Hepatocyte (in vitro differentiated cells): ENCODE measurements at regions not wholly inside any gene's neighbourhood (a gene's known extent, or its start where the extent isn't known, plus 50 kb on each side); places are given as distances from the start of the nearest gene placed in this dataset.
A peak's percentile ranks its signal among the peaks of the same experiment; 100 is the strongest.

Experiments
- DNase-seq: peaks from one replicate; pipeline ENCODE4 v3.0.0-alpha.2; 2016; ENCODE audit warnings: low spot score
- H2AFZ ChIP-seq: fragments of 200-600 bp; sonication (generic); 2 replicates; pipeline ENCODE4 v1.6.0; 2016; ENCODE audit warnings: antibody characterized with exemption, mild to moderate bottlenecking
- H3K27ac ChIP-seq: fragments of 200-600 bp; sonication (generic); 2 replicates; pipeline ENCODE4 v1.5.1; 2016; ENCODE audit warnings: mild to moderate bottlenecking
- H3K27me3 ChIP-seq: fragments of 200-600 bp; sonication (generic); 2 replicates; pipeline ENCODE4 v1.6.1; 2016
- H3K36me3 ChIP-seq: fragments of 200-600 bp; sonication (generic); replicated peaks from 2 replicates; pipeline ENCODE4 v1.5.1; 2016; ENCODE audit warnings: low read depth; ENCODE audit not compliant: insufficient read depth
- H3K4me1 ChIP-seq: fragments of 200-600 bp; sonication (generic); 2 replicates; pipeline ENCODE4 v1.5.1; 2016; ENCODE audit warnings: mild to moderate bottlenecking, moderate library complexity; ENCODE audit not compliant: insufficient read depth
- H3K4me2 ChIP-seq: fragments of 200-600 bp; sonication (generic); 2 replicates; pipeline ENCODE4 v1.6.0; 2016
- H3K4me3 ChIP-seq: fragments of 200-600 bp; sonication (generic); 2 replicates; pipeline ENCODE4 v1.5.1; 2016; ENCODE audit warnings: mild to moderate bottlenecking
- H3K79me2 ChIP-seq: fragments of 200-600 bp; sonication (generic); 2 replicates; pipeline ENCODE4 v1.6.0; 2017; ENCODE audit warnings: mild to moderate bottlenecking
- H3K9me2 ChIP-seq: fragments of 200-600 bp; sonication (generic); replicated peaks from 2 replicates; pipeline ENCODE4 v1.6.0; 2017; ENCODE audit warnings: mild to moderate bottlenecking; ENCODE audit not compliant: insufficient read depth
- H3K9me3 ChIP-seq: fragments of 200-600 bp; sonication (generic); 2 replicates; pipeline ENCODE4 v1.5.1; 2016; ENCODE audit warnings: low read depth, mild to moderate bottlenecking
- H4K20me1 ChIP-seq: fragments of 200-600 bp; sonication (generic); 2 replicates; pipeline ENCODE4 v1.6.0; 2016; ENCODE audit warnings: mild to moderate bottlenecking; ENCODE audit not compliant: insufficient read depth, poor library complexity, severe bottlenecking
- EZH2 ChIP-seq: fragments of 200-600 bp; sonication (generic); IDR thresholded peaks from 2 replicates; pipeline ENCODE4 v1.6.1; 2016; ENCODE audit warnings: antibody characterized with exemption, mild to moderate bottlenecking, borderline replicate concordance
- EZH2phosphoT487 ChIP-seq: fragments of 200-600 bp; sonication (generic); IDR thresholded peaks from one replicate; pipeline ENCODE4 v1.6.1; 2018; ENCODE audit warnings: antibody characterized with exemption, mild to moderate bottlenecking, low read depth, moderate library complexity; ENCODE audit not compliant: unreplicated experiment, severe bottlenecking
- WGBS: methylation state at CpG from one replicate; pipeline ENCODE4 v1.1.6; 2016; ENCODE audit warnings: low lambda C conversion rate; ENCODE audit errors: missing lambda C conversion rate; 5-methylcytosine and 5-hydroxymethylcytosine counted together
- TF ChIP-seq, protein P1 (sequence below): fragments of 200-600 bp; sonication (generic); IDR thresholded peaks from 2 replicates; pipeline ENCODE4 v1.5.1; 2016; ENCODE audit warnings: antibody characterized with exemption, mild to moderate bottlenecking; ENCODE audit not compliant: poor library complexity

DNA sequence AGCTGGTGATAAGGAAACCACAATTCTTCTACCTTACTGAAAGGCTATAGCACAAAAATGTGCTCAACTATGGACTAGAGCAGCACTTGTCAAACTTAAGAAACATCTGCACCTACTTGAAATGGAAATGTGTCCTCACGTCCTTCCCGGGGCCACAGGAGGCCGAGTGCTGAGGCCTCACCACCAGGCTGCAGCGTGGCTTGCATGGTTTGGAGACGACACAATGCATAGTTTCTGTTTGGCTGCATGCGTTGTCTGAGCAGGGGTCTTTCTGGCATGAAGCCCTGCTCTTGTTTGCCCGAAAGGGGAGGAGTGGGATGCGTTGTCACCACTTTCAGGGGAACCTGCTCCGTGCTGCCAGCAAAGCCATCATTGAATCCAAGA is 228.8 kb downstream of the TTLL2 start:
- WGBS: 79% methylated on average over 9 of the region's 9 CpGs
- no peaks in the 10 kb centered on the region for H3K79me2 ChIP-seq
- H3K4me1 ChIP-seq: peaks cover 14% of the 10 kb centered on the region
- H2AFZ ChIP-seq: no peak overlapping the region
- H3K9me2 ChIP-seq: no peaks in the 10 kb centered on the region
- no peak for DNase-seq
- no peak overlapping the region for H3K4me3 ChIP-seq
- no peaks in the 10 kb centered on the region for H3K36me3 ChIP-seq
- TF ChIP-seq, protein P1, sequence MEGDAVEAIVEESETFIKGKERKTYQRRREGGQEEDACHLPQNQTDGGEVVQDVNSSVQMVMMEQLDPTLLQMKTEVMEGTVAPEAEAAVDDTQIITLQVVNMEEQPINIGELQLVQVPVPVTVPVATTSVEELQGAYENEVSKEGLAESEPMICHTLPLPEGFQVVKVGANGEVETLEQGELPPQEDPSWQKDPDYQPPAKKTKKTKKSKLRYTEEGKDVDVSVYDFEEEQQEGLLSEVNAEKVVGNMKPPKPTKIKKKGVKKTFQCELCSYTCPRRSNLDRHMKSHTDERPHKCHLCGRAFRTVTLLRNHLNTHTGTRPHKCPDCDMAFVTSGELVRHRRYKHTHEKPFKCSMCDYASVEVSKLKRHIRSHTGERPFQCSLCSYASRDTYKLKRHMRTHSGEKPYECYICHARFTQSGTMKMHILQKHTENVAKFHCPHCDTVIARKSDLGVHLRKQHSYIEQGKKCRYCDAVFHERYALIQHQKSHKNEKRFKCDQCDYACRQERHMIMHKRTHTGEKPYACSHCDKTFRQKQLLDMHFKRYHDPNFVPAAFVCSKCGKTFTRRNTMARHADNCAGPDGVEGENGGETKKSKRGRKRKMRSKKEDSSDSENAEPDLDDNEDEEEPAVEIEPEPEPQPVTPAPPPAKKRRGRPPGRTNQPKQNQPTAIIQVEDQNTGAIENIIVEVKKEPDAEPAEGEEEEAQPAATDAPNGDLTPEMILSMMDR: no peak
- TF ChIP-seq EZH2 (no peak), EZH2phosphoT487 (no peak)
- H3K27ac ChIP-seq: no peak overlapping the region
- no peaks in the 10 kb centered on the region for H3K9me3 ChIP-seq
- H3K4me2 ChIP-seq: no peak overlapping the region
- H4K20me1 ChIP-seq: no peaks in the 10 kb centered on the region
- H3K27me3 ChIP-seq: no peaks in the 10 kb centered on the region

GRCh38 chr6:167554854-167555253 is 230.0 kb downstream of the TTLL2 start:
- no peaks in the 10 kb centered on the region for H3K27me3 ChIP-seq
- DNase-seq: no peak
- H4K20me1 ChIP-seq: no peaks in the 10 kb centered on the region
- no peaks in the 10 kb centered on the region for H3K36me3 ChIP-seq
- peaks cover 17% of the 10 kb centered on the region for H3K4me1 ChIP-seq
- TF ChIP-seq EZH2 (no peak), EZH2phosphoT487 (no peak)
- TF ChIP-seq, protein P1: no peak
- H3K9me3 ChIP-seq: no peaks in the 10 kb centered on the region
- H3K4me2 ChIP-seq: no peak overlapping the region
- 95% methylated on average over 11 of the region's 11 CpGs for WGBS
- no peak overlapping the region for H3K27ac ChIP-seq
- H3K4me3 ChIP-seq: no peak overlapping the region
- H3K79me2 ChIP-seq: no peaks in the 10 kb centered on the region
- no peak overlapping the region for H2AFZ ChIP-seq
- H3K9me2 ChIP-seq: no peaks in the 10 kb centered on the region

GRCh38 chr6:167555836-167556235 is 230.9 kb downstream of the TTLL2 start:
- no peaks in the 10 kb centered on the region for H3K79me2 ChIP-seq
- TF ChIP-seq EZH2 (no peak), EZH2phosphoT487 (no peak)
- TF ChIP-seq, protein P1: no peak
- no peak for DNase-seq
- no peak overlapping the region for H3K4me2 ChIP-seq
- H3K27me3 ChIP-seq: no peaks in the 10 kb centered on the region
- no peaks in the 10 kb centered on the region for H4K20me1 ChIP-seq
- H3K36me3 ChIP-seq: no peaks in the 10 kb centered on the region
- no peaks in the 10 kb centered on the region for H3K9me2 ChIP-seq
- H2AFZ ChIP-seq: no peak overlapping the region
- no peaks in the 10 kb centered on the region for H3K9me3 ChIP-seq
- no peak overlapping the region for H3K4me3 ChIP-seq
- H3K4me1 ChIP-seq: peaks cover 21% of the 10 kb centered on the region
- no peak overlapping the region for H3K27ac ChIP-seq

- H2AFZ ChIP-seq: no peak overlapping the region
- no peaks in the 10 kb centered on the region for H3K79me2 ChIP-seq
- H3K36me3 ChIP-seq: no peaks in the 10 kb centered on the region
- H3K4me2 ChIP-seq: no peak overlapping the region
- peak overlapping the region; percentile 86 for H3K27ac ChIP-seq
- DNase-seq: no peak
- H3K4me3 ChIP-seq: no peak overlapping the region
- H3K9me2 ChIP-seq: no peaks in the 10 kb centered on the region
- peaks cover 17% of the 10 kb centered on the region for H3K4me1 ChIP-seq
- no peaks in the 10 kb centered on the region for H4K20me1 ChIP-seq
- no peaks in the 10 kb centered on the region for H3K27me3 ChIP-seq
- H3K9me3 ChIP-seq: no peaks in the 10 kb centered on the region
- TF ChIP-seq EZH2: no peak
- no peak for TF ChIP-seq EZH2phosphoT487
- TF ChIP-seq, protein P1: no peak
- WGBS: 95% methylated on average over 5 of the region's 5 CpGs
These were observed 232.8 kb downstream of the TTLL2 start for GRCh38 chr6:167557675-167558074.
